HTR-8/SVneo (cell line): ENCODE measurements at regions not wholly inside any gene's neighbourhood (a gene's known extent, or its start where the extent isn't known, plus 50 kb on each side); places are given as distances from the start of the nearest gene placed in this dataset.
"Not testable (repeated sequence)": the region's sequence is repeated elsewhere in the genome, so short reads cannot be mapped to it uniquely, and the experiment has no call there.

Source experiments
- DNase-seq: peaks from one replicate; pipeline ENCODE4 v3.0.0; 2011; ENCODE audit warnings: low spot score, mixed read lengths; ENCODE audit not compliant: insufficient read length
- FAIRE-seq: peaks from 2 replicates; lab custom pipeline; 2011; peaks lifted over from hg19 to GRCh38; lab: Jason Lieb, UNC

GRCh38 chr6:141218583-141218982 is 914.1 kb upstream of the GJE1 start:
- FAIRE-seq (no peak), DNase-seq (no peak)

- FAIRE-seq, result no peak
- no peak for DNase-seq
Observed at GRCh38 chr6:141216726-141217125, 916.0 kb upstream of the GJE1 start.

DNA sequence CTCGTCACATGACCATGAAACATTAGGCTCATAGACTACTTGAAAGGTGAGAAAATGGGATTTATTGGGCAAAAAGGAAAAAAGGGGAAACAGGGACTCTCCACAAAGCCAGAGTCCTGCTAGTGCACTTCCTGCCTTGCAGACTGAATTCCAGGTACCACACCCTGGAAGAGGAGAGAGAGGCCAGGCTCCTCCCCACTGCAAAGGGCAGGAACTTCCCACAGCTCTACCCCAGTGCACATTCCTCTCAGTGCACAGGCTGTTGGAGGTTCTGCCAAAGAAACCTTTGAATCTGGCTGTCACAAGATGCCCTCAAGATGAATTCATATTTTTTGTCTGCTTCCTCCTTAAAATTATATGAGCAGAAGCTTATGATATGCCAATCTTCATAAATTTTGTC is 920.4 kb upstream of the GJE1 start:
- FAIRE-seq (no peak), DNase-seq (no peak)

GRCh38 chr6:141211845-141212244 is 920.9 kb upstream of the GJE1 start:
- DNase-seq (no peak), FAIRE-seq (no peak)

- no peak for FAIRE-seq
- DNase-seq, result no peak
Observed at GRCh38 chr6:141210901-141211300, 921.8 kb upstream of the GJE1 start.

- no peak for DNase-seq
- no peak for FAIRE-seq
Observed at GRCh38 chr6:141209890-141210289, 922.8 kb upstream of the GJE1 start.

GRCh38 chr6:141208101-141208500 is 924.6 kb upstream of the GJE1 start:
- no peak for DNase-seq
- no peak for FAIRE-seq

- DNase-seq, result no peak
- FAIRE-seq, result no peak
Observed at GRCh38 chr6:141203902-141204575, 928.7 kb upstream of the GJE1 start.

- FAIRE-seq (no peak), DNase-seq (no peak)
Observed at GRCh38 chr6:141202626-141203025, 930.1 kb upstream of the GJE1 start.

DNA sequence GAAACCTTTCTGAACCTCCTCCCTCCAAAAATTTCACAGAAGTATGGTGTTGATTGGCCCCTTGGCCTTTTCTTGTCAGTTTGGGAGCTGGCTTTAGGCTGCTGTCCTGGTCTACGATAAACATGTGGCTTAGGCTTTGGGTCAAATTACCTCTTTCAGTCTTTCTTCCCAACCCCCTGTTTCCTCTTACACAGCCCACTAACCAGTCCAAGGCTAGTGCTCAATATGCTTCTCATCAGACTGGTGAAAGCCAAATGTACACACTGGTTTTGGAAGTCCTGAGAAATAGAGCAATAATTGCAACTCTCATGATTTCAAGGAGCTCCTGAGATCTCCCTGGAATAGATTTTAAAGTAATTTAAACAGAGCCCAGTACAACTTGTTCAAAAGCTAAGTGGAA is 933.7 kb upstream of the GJE1 start:
- no peak for FAIRE-seq
- no peak for DNase-seq

DNA sequence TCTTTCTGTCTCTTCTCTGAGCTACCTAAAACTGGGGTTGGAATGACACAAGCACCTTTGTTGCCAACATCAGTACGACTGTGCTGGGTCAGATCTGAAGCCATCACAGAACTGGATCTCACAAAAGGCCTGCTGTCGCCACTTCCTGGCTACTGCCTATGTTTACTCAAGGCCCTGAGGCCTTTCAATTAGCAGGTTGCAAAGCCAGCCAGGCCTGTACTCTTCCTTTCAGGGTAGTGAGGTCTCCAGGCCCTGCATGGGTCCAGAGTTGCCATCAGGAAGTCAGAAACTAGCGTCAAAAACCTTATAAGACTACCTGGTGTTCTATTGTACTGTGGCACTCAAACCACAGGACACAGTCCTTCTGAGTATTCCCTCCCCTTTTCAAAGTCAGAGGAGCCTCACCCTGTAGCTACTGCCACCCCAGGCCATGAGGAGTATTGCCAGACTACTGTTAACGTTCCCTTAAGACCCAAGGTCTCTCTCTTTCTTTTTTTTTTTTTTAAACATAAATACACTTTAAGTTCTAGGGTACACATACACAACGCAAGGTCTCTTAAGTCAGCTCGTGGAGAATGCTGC is 937.4 kb upstream of the GJE1 start:
- FAIRE-seq, result no peak
- DNase-seq, result no peak

- DNase-seq, result no peak
- no peak for FAIRE-seq
Observed at GRCh38 chr6:141183368-141183767, 949.4 kb upstream of the GJE1 start.

- DNase-seq, FAIRE-seq: not testable (repeated sequence)
Observed at GRCh38 chr6:141175458-141175857, 957.3 kb upstream of the GJE1 start.

GRCh38 chr6:141174932-141175331 is 957.8 kb upstream of the GJE1 start:
- DNase-seq, result no peak
- no peak for FAIRE-seq

DNA sequence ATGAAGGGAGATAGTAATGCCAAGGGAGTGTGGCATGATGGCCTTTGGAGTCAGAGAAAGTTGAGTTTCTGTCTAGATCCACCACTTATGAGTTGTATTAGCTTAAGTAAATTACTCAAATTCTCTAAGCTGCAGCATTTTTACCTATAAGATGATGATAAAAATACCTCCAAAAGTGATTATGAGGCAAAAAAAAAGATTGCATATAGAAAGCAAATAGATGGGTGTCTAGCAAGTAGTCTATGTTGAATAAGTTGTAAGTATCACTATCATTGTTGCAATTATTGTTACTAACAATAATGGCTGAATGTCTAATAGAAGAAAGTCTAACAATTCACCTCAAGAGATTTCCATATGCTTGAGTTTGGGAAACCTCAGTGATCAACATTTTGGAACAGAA is 959.2 kb upstream of the GJE1 start:
- DNase-seq, result no peak
- FAIRE-seq, result no peak

- FAIRE-seq (no peak), DNase-seq (peak; percentile 62)
Observed at GRCh38 chr6:141169419-141169818, 963.3 kb upstream of the GJE1 start.

GRCh38 chr6:141167945-141168344 is 964.8 kb upstream of the GJE1 start:
- DNase-seq (no peak), FAIRE-seq (no peak)

GRCh38 chr6:141165002-141165665 is 967.6 kb upstream of the GJE1 start:
- DNase-seq (no peak), FAIRE-seq (no peak)

- FAIRE-seq (no peak), DNase-seq (no peak)
Observed at GRCh38 chr6:141164042-141164743, 968.5 kb upstream of the GJE1 start.

GRCh38 chr6:141163107-141163506 is 969.6 kb upstream of the GJE1 start:
- DNase-seq (no peak), FAIRE-seq (no peak)

GRCh38 chr6:141158740-141159139 is 974.0 kb upstream of the GJE1 start:
- no peak for FAIRE-seq
- no peak for DNase-seq
